ENCODE measurements at regions not wholly inside any gene's neighbourhood (a gene's known extent, or its start where the extent isn't known, plus 50 kb on each side); places are given as distances from the start of the nearest gene placed in this dataset.

DNA sequence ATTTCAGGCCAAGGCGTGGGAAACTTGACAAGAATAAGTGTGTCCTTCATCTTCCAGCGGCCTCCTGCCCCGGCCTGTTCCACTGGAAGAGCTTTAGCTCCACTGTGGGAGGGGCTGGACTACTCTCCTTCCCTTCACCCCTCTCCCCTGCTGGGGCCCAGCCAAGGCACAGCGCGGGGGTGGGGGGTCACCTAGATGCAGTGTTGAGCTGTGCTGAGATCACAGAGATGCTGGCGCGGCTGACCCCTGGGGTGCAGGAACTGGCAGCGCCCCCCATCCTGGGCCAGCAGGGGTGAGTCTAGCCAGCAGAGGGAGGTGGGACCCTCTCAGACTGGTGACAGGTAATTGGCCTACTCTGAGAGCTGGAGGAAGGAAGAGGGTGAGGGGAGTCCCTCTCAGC, 111.8 kb upstream of the LHX1 start:
- TF ChIP-seq, protein P1, sequence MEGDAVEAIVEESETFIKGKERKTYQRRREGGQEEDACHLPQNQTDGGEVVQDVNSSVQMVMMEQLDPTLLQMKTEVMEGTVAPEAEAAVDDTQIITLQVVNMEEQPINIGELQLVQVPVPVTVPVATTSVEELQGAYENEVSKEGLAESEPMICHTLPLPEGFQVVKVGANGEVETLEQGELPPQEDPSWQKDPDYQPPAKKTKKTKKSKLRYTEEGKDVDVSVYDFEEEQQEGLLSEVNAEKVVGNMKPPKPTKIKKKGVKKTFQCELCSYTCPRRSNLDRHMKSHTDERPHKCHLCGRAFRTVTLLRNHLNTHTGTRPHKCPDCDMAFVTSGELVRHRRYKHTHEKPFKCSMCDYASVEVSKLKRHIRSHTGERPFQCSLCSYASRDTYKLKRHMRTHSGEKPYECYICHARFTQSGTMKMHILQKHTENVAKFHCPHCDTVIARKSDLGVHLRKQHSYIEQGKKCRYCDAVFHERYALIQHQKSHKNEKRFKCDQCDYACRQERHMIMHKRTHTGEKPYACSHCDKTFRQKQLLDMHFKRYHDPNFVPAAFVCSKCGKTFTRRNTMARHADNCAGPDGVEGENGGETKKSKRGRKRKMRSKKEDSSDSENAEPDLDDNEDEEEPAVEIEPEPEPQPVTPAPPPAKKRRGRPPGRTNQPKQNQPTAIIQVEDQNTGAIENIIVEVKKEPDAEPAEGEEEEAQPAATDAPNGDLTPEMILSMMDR (IDR thresholded peaks at IDR 0.05) = no peak
- TF ChIP-seq EZH2 (IDR thresholded peaks at IDR 0.05) = no peak
- no peak for TF ChIP-seq EZH2phosphoT487 (IDR thresholded peaks at IDR 0.05)

Measured in neural progenitor cell (in vitro differentiated cells).